GM21717 (cell line): ENCODE measurements at regions not wholly inside any gene's neighbourhood (a gene's known extent, or its start where the extent isn't known, plus 50 kb on each side); places are given as distances from the start of the nearest gene placed in this dataset.
"Not testable (repeated sequence)": the region's sequence is repeated elsewhere in the genome, so short reads cannot be mapped to it uniquely, and the experiment has no call there.

Experiments used
- ATAC-seq: cut with Tn5 transposase; IDR thresholded peaks from one replicate; pipeline ENCODE4 v1.9.1; 2021; ENCODE audit warnings: mild to moderate bottlenecking, moderate library complexity; ENCODE audit not compliant: unreplicated experiment

DNA sequence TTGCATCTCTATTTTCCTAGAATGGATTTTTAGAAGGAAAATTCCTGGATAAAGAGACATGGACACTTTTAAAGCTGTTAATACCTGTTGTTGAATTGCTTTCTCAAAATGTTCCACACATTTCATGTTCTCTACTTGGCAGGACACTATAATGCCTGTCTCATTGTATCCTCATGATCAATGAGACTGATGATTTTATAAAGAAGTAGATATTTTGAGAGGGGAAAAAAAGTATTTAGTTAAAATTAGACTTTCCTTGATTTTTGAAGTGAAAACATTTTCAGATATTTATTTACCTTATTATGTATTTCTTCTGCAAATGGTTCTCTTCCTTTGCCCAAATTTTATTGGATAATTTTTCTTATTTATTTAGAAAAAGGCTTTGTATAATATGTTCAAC lies 242.5 kb downstream of the MYCN start:
- ATAC-seq, result no peak

DNA sequence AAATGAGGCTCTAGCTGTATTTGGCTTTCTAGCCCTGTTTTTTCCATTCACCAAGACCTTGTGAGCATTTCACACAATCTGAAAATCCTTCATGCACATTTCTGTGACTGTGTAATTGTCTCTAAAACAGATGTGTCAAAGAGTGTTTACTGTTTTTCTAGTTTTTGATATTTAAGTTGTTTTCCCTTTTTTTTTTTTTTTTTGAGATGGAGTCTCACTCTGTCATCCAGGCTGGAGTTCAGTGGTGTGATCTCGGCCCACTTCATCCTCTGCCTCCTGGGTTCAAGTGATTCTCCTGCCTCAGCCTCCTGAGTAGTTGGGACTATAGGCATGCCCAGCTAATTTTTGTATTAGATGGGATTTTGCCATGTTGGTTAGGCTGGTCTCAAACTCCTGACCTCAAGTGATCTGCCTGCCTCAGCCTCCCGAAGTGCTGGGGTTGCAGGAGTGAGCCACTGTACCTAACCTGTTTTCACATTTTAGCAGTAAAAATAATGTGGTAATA lies 242.0 kb downstream of the MYCN start:
- ATAC-seq, result not testable (repeated sequence)

DNA sequence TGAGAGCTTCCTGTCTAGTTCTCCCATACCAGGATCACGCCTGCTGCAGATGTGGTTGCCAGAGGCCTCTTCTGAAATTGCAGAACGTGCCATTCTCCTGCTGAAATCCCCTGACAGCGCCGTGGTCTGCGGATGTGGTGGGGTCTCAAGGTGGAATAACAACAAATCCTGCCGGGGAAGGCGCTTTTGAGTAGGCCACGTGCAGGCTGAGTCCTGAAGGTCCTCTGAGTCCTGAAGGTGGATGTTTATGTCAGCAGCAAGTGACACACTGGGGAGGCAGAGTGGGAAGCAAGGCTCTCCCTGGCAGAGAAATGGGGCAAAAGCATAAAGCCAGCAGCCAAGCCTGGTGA lies 241.4 kb downstream of the MYCN start:
- ATAC-seq, result no peak

DNA sequence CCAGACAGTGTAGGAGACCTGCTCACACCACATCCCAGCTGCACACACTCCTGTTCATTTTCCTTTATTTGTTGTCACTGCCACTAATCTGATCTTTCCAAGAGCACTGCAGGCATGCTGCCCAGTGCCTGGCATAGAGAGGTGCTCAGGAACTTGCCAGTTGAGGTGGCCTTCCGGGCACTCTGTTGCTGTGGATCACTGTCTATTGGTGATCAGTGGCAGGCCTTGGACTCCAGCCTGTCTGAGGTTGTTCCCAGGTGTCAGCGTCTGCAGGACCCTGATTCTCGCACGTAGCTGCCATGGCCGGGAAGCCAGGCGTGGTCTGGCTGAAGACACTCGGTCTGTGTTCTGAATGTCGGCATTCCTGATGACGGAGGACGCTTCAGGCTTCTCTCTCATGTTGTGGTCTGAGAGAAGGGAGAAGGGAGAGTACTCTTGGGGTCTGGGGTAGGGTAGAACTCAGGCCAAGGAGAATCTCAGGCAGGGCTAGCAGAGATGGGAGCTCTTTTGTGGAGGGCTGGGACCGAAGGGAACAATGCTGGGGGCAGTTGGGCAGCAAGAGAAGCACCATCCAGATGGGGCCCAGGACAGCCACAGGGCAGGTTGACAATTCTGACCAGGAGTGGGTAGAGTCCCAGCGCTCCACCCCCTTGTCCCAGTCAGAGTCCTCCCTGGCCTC lies 240.9 kb downstream of the MYCN start:
- no peak for ATAC-seq

DNA sequence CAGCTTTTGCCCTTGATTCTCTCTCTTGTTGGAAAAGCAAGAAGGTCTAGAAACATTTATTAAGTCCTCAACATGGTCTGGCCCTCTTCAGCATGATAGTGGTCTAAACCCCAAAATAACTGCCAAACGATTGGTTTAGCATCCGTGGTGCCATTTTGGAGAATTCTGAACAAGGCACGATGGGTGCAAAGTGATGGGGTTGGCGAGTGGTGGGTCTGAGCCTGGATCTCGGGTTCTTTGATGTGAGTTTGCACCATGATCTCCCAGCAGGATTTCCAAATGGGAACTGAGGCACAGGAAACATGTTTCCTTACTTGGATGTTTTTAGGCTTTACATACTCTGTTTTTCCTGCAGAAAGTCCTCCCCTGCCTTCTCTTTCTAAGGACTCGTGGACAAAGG lies 240.3 kb downstream of the MYCN start:
- ATAC-seq, result no peak

DNA sequence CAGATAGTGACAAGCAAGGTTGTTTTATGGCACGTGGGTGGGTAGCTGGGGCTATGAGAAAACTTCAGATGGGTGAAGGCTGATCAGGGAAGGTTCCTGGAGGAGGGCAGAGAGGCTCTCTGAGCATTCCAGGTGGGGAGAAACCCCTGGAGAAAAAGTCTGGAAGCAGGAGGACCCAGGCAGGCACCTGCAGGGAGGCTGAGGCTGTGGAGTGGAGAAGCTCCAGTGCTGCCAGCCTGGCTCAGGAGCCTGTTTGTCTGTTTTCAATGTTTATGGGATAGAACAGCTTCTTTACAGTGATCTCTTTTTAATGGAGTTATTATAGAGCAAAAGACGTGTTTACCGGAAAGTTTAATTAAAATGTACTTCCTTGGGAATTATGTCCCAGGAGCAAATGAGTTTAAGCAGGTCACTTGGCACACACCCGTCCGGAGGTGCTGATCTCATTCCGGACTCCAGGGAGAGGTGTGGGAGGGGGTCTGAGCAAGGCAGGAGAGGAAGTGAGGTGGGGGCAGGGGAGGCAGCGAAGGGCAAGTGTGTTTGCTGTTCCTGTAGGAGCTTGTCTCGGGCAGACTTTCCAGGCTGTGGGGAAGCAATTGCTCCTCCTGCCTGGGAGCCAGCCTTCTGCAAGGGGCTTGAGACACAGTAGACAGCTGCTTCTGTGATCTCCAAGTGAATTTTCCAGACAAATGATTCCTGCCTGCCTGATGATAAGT lies 239.5 kb downstream of the MYCN start:
- ATAC-seq, result no peak

DNA sequence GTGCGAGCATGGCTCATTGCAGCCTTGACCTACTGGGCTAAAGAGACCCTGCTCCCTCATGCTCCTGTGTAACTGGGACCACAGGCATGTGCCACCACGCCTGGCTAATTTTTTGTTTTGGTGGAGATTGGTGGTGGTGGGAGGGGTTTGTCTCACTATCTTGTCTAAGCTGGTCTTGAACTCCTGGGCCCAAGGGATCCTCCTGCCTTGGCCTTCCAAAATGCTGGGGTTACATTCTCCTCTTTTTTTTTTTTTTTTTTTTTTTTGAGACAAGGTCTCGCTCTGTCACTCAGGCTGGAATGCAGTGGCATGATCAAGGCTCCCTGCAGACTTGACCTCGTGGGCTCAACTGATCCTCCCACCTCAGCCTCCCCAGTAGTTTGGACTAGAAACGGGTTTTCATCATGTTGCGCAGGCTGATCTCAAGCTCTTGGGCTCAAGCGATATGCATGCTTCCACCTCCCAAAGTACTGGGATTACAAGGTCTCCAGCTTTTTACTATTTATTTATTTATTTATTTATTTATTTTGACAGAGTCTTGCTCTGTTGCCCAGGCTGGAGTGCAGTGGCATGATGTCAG lies 238.3 kb downstream of the MYCN start:
- ATAC-seq, result no peak

DNA sequence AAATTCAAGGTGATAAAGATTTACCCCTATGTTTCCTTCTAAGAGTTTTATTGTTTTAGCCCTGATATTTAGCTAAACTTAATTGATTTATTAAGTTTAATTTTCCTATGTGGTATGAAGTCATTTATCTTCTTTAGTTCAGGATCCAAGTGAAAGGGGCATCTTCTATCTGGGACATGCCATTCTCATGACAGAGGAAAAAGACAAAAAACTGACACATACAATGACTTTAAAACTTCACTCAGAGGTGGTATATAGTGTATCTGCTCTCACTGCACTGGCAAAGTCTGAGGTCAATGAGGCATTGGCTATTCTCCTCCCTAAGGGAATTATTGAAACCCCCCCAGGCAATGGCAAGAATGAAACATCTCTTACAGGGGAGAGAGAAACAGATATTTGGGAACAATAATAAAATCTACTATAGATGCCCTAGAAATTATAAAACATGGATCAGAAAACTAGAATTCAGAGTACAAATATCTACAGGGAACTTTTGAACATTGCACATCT lies 237.4 kb downstream of the MYCN start:
- no peak for ATAC-seq

DNA sequence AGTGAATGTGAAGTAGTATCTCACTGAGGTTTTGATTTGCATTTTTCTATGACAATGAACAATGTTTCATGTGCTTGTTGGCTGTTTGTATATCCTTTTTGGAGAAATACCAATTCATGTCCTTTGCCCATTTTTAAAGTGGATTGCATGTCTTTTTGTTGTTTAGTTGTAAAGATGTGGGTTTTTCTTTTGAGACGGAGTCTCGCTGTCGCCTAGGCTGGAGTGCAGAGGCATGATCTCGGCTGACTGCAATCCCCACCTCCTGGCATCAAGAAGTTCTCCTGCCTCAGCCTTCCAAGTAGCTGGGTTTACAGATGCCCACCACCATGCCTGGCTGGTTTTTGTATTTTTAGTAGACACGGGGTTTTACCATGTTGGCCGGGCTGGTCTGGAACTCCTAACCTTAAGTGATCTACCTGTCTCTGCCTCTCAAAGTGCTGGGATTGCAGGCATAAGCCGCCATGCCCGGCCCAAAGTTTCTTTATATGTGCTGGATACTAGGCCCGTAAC lies 236.7 kb downstream of the MYCN start:
- no peak for ATAC-seq

DNA sequence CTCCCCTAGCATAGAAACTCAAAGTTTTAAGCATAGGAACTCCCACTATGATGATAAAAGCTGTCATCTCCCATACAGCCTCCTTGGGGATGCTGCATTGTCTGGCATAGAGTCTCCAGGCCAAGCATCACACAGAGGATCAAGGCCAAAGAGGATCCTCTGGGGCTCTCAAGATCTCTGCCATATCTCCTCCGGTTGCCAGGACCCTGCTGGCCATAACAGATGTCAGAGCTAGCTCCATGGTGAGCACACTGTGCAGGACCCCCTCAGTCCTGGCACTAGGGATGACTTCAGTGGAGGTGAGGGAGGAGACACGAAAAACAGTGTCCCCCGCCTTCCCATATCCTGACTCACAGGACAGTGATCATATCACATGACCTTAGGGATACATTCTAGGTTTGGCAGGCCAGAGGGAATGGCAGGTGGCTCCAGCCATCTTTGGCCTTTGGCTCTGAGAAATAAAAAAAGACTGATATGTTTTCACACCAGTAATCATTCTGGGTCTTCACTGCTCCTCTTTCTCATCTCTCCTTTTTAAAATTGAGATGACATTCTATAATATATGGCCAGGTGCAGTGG lies 235.0 kb downstream of the MYCN start:
- ATAC-seq, result no peak

DNA sequence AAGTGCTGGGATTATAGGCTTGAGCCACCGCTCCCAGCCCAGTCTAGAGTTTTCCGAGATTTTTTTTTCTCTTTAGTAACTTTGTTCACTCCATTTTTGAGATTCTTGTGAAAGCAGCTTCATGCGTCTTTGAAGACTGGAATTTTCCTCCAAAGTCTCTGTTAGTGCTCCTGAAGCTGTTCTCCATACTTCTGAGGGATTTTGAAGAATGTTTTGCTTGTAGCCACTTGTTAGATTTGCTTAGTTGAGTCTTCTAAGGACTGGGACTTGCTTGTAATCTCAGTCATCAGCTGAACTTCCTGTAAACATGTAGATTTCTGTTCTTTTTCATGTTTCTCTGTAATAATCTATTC lies 234.3 kb downstream of the MYCN start:
- ATAC-seq, result no peak

DNA sequence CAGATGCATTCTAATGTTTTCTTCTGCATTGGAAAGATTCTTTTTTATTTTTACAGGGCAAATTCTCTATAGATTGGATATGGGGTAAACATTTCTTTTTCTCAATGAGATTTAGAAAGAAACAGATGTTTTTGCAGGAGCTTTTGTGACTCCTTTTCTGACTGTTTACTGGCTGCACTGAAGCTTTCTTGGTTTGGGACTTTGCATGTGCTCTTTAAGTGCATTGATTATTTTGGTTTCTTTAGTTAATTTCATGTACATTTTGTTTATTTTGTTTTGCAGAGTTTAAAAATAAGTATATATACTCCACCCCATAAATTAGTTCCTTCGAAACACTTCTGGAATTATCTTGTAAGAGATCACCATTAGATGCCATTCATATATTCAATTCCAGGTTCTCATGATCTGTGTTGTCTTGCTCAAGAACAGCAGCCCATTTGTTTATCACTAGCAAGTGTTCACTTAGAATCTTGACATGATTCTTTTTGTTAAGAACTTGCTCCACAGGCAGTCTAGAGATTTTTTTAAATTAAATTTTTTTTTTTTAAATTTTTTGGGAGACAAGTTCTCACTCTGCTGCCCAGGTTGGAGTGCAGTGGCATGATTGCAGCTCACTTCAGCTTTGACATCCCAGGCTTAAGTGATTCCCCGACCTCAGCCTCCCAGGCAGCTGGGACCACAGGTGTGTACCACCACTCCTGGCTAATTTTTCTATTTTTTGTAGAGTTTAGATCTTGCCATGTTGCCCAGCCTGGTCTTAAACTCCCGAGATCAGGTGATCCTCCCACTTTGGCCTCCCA lies 233.7 kb downstream of the MYCN start:
- ATAC-seq, result no peak

DNA sequence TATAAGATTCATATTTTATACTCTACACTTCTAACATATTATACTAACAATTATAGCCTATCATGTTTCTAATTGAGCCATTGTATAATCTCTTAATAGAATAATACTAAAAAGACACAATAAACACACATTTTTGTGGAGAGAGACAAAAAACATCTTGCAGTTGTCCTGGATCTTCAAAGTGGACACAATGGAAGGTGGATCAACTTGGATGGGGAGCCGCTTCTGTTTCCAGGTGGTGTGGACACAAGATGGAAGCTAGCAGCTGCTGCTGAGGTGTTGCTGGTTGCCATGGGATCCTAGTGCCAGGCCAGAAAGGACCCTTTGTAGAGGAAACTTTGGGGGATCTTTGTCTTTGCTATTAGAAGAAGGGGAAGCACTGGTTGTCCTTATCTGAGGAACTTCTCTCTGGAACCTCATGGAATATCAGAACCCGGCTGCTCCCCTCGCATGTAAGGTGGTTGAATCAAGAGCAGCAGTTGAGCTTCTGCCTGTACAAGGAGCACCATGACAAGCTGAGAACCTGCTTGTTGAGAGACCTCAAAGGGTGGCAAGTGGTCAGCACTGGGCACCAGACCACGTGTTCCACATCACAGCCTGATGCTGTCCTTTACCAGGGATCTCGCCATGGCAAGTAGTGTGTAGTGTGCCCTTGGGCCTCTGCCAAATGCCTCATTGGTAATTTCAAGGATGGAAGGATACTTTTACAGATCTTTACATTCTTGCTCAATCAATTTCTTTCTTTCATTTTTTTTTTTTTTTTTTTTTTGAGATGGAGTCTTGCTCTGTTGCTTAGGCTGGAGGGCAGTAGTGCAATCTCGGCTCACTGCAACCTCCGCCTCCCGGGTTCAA lies 232.2 kb downstream of the MYCN start:
- no peak for ATAC-seq

DNA sequence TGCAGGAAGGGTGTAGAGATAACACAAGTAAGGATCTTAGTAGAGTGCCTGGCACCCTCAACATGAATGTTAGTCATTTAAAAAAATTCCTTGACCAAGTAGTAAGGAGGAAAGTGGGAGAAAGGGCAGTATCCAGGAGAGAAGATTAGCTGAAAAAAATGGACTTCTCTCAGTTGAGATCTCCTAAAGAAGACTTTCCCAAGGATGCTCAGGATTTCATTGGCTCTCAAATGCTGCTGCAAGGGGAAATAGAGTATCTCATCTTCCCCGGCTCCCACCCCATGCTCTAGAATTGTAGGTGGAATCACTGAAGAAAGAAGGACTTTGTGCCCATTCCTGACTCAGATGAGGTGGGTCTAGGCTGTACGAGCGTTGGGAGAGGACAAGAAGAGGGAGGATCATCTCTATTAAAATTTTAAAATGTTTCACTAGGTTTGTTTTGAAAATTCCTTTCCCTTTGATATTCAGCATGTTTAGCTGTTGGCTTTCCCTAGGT lies 231.1 kb downstream of the MYCN start:
- no peak for ATAC-seq

DNA sequence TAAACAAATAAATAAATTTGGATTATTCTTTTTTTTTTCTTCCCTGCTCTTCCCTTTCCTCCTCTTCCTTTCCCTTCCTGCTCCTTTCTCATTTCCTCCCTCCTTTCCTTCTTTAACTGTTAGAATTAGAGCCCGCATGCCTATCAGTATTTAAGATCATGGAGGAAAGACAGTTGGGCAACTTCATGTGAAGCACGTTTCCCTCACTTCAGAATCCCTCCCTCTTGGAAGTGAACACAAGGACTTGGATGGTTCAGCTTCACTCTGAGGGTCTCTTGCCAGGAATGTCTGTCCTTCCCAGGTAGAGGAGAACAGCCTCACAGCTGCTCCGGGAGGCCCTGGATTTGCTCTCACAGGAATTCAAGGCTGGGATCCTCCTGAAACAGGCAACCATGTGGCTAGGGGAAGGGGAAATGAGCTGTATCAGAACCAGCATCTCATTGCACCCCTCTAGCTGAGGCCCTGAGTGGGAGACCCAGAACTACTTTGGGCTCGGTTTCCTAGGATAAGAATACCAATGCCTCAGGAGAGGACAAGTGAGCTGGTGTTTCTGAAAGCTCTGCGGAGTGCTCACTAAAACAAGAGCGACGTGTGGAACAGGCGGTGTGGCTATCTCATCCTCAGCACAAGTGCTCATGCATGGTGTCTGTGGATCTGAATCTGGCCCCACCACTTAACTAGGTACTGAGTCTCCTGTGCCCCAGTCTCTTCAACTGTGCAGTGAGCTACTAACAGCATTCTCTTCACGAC lies 230.5 kb downstream of the MYCN start:
- no peak for ATAC-seq

DNA sequence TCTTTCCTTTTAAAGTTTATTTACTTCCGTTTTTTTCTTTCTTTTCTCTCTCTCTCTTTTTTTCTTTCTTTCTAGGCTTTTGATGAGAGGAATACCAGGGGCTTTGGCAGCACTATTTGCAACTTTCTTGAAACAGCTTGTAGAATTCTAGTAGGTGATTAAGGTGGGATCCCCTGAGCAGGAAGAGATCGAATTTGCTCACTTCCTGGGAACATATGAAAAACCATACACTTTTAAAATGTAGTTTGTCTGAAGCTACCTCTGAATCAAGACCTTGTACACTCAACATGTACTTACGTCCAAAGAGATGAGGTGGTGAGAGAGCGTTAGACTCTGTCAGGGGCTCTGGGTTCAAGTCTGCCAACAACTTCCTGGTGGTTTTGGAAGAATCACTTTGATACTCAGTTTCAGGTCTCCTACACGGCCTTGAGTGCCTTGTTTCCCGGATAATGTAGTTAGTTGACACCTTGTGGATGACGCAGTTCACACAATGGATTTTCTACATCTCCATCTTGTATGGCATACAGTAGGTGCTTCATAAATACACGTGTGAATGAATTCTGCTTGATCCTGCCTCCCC lies 229.1 kb downstream of the MYCN start:
- ATAC-seq, result no peak

DNA sequence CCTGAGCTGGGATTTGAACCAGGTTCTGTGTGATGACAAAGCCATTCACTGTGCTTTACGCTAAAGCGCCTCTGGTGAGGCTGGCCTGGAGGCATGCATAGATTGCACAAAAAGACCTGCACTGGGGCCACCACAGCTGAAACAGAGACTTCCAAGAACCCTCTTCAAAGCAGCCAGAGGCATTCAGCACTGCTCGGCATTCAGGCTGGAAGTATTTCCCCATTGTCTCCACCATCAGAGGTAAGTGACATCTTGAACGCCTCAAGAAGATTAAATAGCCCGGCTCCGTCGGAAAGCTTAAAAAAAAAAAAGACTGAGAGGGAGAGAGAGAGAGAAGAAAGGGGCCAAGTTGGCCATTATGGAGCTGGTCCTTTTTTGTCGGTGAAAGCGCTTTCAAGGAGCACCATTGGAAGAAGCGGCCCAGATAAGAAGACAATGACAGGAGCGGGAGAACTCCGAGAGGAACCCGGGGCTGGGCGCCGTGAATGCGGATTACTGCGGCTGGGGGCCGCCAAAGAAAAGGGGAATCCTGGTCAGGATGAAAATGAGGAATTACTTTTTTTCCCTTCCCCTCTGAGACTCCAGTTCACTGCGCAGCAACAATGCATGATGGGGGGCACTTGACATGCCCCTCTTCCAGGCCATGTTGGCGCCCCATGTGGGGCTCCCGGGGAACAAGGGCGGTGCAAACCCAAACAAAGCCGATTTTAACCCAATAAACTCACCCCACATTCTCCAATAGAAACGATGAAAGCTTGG lies 228.3 kb downstream of the MYCN start:
- no peak for ATAC-seq

DNA sequence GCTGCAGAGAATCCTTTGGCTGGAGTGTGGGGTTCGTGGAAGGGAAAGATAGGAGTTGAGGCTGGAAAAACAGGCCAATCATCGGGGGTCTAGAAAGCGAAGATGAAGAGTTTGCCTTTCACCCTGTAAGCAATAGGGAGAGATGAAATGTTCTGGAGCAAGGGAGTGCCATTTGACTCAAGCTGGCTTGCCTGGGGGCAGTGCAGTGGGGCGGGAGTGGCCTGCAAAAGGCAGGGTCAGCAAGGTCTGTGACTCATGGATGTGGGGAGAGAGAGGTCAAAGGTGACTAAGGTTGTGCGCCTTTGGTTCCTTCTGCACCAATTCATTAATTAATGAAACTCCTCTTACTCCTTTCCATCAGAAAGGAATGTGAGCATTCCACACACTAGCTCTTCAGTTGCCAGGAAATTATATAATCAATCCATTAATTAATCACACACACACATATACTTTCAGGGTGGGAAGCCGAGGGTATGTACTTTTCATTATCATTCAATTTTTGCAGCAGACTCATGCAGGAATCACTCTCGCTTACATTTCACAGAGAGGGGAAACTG lies 227.6 kb downstream of the MYCN start:
- no peak for ATAC-seq
